HG03469 (cell line): ENCODE measurements at regions not wholly inside any gene's neighbourhood (a gene's known extent, or its start where the extent isn't known, plus 50 kb on each side); places are given as distances from the start of the nearest gene placed in this dataset.
"Not testable (repeated sequence)": the region's sequence is repeated elsewhere in the genome, so short reads cannot be mapped to it uniquely, and the experiment has no call there.

ENCODE experiments used
- ATAC-seq: cut with Tn5 transposase; IDR thresholded peaks from one replicate; pipeline ENCODE4 v1.9.1; 2021; ENCODE audit warnings: mild to moderate bottlenecking, moderate library complexity, moderate number of reproducible peaks; ENCODE audit not compliant: unreplicated experiment

DNA sequence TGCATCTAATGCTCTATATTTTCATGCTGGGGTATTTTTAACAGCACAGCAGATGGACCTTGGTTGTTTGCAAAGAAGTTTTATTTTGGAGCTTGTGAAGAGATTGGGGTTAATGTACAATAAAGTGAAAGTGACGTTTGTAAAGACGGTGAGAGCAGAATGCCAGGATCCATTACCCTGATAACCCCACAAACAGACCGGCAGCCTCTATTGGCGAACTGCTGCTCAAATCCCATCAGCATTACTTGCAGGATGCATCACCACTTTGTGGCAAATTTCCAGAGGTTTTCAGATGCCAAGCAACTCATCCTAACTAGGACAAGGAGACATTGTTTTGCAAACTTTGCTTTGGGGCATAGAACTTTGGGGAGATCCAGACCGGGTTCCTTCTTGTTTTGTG is 383.3 kb upstream of the ZNF462 start:
- no peak for ATAC-seq

DNA sequence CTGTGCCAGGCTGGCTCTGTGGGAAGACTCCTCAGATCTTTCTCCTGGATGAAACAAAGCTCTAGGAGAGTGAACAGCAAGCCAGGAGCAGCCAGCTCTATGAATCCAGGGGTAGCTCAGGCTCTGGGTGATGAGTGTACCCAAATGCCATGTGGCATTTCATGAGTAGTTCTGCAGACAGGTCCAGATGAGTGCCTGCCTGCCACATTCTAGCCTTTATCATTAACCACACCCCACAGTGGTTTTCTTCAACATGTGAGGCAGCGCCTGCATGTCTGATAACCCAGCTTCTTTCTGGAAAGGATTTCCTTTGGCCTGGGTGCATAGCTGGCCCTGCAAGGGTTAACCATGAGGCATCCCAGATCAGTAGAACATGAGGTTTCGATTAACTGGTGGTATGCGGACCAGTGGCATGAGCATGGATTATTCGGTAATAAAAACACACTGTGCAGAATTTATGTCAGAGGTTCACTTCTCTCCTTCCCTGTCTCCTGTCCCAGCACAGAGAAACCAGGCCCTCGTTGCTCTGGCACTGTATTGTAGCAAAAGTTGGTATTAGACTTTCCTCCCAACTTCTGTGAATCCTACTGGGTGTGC is 381.9 kb upstream of the ZNF462 start:
- ATAC-seq: no peak

DNA sequence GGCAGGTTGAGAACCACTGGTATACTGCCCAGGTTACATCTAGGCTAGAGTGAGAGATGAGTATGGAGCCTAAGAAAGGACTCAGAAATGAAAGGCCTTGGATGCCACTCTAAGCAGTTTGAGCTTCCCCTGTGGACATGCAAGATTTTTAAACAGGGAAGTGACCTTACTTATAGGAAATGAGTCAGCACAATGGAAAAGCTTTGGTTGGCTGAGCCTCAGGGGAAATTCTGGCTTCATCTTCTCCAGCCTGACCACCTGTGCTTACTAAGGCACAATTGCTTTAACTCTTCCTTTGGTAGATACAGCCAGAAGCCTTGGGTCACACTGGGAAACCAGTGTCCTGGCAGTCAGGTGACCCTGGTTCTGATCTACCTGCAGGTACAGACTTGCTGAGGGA is 380.2 kb upstream of the ZNF462 start:
- no peak for ATAC-seq

DNA sequence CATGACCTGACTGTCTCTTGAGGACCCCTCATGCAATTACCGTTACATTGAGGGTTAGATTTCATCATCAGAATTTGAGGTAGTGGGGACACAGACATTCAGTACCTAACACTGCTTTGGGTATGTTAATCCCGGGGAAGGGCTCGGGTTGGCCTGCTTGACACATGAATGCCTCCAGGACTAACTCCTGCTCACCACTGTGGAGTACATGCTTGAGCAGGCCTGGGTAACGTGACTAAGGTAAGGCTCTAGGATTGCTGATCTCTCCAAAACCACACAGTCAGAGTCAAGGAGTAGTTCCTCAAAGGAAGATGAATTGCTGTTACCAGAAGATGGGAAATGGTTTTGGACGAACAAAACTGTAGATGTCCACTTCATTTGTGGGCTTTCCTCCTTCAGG is 376.3 kb upstream of the ZNF462 start:
- no peak for ATAC-seq

DNA sequence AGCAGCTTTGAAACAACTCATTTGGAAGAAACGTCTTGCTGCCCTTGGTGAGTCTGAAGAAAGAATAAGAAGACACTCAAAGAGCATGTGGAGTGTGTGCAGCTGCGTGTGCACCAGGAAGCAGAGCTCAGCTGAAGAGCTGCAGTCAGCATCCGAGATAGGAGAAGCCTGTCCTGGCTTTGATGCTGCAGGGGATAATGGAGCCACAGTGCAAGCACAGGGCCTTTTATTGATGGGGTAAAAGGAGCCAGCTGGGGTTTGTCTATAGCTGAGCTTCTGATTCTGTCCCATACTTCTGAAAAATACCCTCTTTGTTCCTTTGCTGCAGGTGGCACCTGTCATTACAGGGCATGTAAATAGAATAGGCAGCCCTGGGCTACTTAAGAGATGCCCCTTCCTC is 375.7 kb upstream of the ZNF462 start:
- ATAC-seq: no peak

DNA sequence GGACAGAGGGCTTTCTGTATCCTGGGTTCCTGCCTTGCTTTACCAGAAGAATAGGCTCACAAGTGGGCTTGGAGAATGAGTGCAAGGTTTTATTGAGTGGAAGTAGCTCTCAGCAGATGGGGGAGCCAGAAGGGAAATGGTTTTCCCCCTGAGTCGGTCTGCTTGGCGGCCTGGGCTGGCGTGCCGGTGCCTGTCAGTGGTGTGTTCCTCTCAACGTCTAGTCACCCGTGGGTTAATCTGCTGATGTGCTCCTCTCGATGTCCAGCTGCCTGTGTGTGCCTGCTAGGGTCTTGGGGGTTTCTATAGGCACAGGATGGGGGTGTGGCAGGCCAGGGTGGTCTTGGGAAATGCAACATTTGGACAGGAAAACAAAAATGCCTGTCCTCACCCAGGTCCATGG is 370.8 kb upstream of the ZNF462 start:
- not testable (repeated sequence) for ATAC-seq

DNA sequence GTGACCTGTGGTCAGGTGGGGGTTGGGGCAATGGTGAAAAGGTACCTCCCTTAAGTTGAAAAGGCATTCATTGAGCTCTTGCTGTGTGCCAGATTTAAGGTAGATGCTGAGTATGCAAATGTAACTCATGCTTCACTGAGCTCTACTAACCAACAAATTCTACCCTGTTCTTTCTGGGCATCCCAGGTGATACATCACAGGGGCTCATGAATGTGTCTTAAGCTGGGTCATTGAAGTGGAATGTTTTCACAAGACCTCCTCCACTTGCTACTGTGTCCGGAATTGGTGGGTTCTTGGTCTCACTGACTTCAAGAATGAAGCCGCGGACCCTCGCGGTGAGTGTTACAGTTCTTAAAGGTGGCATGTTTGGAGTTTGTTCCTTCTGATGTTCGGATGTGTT is 362.8 kb upstream of the ZNF462 start:
- no peak for ATAC-seq

DNA sequence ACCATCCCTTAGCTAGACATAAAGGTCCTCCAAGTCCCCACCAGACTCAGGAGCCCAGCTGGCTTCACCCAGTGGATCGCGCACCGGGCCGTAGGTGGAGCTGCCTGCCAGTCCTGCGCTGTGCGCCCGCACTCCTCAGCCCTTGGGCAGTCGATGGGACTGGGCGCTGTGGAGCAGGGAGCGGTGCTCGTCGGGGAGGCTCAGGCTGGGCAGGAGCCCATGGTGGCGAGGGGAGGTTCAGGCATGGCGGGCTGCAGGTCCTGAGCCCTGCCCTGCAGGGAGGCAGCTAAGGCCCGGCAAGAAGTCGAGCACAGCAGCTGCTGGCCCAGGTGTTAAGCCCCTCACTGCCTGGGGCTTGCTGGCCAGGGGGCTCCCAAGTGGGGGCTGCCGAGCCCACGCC is 361.8 kb upstream of the ZNF462 start:
- not testable (repeated sequence) for ATAC-seq

DNA sequence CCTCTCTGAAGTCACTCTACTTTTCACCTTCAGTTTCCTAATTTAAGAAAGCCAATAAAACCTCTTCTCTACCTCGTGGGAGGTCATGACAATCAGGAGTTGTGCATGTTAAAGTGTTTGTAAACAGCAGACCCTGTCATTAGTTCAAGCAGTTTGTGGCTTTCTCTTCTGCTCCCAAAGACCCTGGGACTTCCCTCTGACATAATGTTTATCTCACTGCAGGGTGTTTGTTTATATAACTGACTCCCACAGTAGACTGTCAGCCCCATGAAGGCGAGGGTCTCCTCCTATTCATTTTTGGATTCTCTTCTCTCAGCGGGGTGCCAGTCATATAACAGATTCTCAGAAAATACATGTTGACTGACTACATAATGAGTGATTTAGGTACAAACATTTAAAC is 360.0 kb upstream of the ZNF462 start:
- ATAC-seq: no peak

DNA sequence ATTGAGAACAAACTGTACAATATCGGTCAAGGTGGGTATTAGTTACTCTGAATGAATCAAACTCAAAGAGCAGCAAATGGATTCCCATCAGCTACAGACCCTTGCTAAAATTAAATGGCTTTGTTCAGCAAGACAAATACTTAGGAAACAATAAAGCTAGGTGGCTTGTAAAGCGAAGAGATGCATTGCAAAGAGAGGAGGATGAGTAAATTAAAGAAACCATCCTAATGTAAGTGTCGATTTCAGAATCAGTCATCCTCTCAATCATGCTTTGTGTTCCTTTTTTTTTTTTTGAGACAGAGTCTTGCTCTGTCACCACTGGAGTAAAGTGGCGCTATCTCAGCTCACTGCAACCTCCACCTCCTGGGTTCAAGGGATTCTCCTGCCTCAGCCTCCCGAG is 359.2 kb upstream of the ZNF462 start:
- no peak for ATAC-seq

DNA sequence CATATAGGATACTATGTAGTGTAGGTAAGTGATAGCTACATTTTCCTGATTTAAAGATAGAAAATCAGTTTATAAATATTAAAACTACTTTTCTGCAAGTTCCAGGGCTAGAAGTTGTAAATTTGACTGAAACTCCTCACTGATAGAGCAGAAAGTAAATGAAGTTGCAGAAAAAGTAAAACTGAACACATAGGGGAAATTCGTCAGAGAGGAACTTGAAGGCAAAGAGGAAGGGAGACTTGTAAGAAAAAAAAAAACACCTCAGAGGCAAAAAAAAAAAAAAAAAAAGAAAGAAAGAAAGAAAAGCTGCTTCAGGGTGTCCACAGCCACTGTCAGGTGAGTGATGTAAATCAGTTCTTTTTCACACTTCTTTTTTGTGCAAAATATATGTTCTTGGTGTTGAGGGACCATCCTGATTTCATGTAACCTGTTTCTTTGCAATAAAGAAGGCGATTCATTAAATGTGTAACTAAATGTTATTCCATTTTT is 336.2 kb upstream of the ZNF462 start:
- ATAC-seq: no peak

DNA sequence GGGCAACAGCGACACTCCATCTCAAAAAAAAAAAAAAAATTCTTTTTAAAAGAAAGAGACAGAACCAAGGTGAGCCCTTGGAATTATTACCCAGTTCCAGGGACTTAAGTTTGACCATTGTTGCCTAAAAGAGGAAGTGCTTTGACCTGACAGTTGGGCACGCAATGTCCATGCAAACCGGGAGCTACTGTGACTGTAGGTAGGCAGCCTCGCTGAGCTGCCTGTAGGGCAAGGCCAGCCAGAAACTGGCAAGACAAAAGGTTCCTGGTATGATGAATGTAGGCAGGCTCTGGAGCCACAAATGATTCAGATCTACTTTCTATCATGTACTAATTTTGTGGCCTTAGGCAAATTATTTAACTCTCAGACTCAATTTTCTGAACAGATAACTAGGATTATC is 334.8 kb upstream of the ZNF462 start:
- no peak for ATAC-seq

DNA sequence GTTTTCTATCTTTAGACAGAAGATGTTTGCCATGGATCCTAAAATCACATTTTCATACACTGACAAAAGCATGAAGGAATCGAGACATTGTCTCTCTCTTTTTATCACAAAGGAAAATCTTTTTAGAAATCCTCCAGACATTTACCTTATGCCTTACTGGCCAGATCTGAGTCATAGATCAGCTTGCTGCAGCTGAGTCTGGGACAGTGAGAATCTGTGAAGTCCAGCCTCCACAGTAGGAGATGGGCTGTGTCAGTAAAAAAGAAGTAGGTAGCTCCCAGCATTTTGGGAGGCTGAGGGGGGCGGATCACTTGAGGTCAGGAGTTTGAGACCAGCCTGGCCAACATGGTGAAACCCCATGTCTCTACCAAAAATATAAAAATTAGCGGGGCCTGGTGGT is 333.4 kb upstream of the ZNF462 start:
- no peak for ATAC-seq

DNA sequence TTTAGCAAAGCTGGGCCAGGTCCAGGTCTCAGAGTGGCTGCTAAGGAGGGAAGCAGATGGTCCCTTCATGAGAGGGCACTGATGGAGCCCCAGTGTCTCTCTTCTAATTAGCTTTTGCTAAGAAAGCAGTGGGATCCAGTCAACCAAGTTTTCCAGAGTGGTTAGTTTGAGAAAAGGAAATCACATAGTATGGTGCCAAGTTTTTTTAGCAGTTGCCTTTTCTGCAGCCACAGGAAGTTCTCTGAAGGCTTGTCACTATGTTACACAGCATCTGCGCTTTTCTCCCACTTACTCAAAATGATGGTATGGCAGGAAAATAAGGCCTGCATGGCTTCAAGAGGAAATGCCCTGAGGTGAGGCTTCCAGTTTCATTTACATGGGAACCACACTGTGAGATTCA is 331.5 kb upstream of the ZNF462 start:
- ATAC-seq: no peak

DNA sequence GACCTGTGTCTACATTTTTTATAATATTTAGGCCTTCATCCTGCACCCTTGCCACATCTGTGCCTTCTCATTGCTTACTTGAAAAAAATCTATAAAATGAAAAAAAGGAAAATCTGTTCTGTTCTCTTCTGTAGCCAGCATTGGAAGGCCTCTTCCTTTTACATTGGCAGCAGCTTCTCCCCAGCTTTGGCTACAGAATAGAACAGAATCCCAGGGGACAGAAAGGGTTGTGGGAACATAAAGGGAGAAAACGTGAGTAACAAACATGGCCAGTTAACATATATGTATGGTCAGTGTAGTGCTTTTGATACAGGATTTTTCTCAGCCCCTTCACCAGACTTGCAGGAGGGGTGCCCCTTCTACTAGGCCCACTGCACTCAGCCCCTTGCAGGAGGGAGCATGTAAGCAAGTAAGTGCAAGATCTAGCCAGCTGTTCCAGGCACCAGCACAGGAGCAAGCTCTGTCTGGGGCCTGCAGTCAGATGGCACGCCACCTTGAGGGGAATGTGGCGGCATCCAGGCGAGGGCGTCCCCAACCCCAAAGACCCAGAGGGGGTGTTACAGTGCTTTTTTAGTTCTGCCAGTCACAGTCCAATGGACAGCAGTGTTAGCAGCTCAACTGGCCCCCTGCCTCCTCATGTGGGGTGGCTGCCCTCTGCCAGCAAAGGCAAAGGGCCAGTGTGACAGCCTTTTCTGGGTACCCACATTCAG is 330.5 kb upstream of the ZNF462 start:
- ATAC-seq: no peak

DNA sequence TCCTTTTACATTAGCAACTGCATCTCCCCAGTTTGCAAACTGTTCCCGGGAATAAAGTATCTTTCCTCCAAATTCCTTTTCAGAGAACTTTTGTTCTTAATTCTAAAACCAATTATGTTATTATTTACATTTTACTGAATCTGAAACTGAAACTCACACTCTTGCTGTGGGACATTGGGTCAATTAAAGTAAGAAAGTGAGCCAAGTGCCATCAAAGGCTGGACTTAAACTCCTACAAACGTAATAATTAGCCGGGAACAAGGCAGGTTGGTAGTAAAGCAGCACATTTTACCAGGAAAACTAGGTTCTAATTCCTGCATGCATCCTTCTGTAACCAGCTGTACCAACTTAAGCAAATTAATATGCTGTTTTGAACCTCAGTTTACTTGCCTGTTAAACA is 328.2 kb upstream of the ZNF462 start:
- ATAC-seq: no peak

DNA sequence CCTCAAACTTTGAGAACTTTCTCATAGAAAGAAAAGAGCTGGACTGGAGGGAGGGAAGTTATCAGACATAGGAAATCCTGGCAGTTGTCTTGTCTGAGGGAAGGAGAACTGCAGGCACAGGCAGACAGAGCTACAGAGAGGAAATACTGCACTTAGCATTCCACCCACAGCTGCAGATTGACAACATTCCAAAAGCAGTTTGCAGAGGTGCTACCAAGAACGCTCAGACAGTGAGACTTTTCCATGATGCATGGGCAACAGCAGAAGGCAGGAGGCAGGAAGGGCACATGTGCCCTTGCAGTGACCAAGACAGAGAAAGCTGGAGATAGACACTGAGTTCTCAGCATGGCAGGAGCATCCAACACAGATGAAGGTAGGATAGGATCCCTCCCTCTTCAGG is 327.5 kb upstream of the ZNF462 start:
- no peak for ATAC-seq

DNA sequence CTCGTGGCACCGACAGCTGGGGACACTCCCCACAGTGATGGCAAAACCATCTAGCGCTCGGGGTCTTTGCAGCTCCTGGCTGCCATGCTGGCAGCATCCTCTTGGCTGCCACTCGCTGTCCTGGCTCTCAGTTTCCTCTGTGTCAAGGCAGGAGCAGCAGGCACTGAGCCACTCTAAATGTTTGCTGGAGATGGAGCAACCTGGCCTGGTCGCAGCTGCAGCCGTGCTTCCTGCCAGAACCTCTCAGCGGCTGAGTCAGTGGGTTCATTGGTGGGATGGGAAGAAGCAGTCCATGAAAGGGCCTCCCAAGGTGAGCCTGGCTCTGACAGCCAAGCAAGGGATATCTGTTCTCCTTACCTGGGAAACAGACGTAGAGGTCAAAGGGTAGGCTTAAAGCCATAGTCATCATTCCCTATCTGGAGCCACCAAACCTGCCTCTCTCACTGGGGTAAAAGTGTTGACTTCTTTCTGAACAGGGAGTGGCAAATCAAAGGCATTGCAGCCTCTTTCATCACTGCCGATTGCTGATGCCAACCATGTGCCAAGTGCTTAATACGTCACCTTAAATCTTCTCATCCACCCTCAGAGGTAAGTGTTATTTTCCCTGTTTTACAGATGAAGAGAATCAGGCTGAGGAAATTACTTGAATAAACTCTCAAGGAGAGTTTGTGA is 304.8 kb upstream of the ZNF462 start:
- no peak for ATAC-seq

DNA sequence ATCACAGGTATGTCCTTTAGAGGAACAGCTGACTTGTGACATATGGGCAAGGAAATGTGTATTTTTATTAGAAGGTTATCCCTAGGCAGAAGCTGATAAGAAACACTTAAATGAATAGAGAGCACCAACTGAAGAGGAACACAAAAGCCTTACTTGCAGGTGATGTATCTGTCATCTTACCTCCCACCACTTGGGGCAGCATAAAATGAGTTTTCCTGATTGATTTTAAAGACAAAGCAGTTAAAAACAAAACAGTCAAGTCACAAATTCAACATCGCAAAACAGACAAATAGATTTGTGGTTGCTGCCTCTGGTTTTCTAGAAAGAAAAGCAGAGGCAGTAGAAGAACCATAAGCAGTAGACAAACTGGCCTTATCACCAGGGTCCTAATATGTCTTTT is 302.4 kb upstream of the ZNF462 start:
- ATAC-seq: no peak

DNA sequence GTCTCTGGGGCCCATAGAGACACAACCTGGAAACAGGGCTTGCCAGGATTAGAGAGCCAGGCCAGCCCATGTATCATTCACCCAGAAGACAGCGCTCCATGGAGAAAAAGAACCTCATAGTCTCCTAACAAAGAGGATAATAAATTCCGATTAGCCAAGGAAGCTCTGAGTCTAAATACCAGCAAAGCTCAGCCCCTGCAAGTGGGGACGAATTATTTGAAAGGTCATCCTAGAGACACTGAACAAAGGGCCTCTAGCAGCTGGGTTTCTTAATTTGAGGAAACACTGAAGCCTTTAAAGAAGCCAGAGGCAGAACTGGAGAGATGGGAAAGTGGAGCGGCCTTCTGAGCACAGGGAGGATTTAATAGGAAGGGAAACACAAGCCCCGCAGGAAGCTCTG is 287.1 kb upstream of the ZNF462 start:
- ATAC-seq: no peak

DNA sequence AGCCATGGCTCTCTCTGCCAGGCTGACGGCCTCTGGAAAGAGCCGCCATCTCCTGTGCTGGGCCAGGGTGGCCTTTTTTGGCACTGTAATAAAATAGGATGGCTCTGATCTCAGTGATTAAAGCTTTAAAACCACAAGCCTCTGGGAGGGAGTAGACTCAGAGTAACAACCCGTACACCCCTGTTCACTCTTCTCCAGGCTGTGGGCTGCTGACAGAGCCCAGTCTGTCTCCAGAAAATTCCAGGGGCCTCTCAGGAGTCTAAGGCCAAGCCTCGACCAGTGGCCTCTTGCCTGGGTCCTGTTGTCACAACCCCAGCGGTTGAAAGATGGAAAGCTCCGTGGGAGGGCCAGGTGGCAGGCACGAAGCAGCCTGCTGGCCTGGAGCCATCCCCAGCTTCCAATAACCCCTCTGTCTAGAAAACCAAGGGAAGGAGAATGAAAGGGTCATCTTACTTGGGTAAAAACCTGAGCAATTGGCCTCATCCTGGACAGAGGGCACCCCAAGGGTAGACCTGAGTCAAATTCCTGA is 286.7 kb upstream of the ZNF462 start:
- no peak for ATAC-seq

DNA sequence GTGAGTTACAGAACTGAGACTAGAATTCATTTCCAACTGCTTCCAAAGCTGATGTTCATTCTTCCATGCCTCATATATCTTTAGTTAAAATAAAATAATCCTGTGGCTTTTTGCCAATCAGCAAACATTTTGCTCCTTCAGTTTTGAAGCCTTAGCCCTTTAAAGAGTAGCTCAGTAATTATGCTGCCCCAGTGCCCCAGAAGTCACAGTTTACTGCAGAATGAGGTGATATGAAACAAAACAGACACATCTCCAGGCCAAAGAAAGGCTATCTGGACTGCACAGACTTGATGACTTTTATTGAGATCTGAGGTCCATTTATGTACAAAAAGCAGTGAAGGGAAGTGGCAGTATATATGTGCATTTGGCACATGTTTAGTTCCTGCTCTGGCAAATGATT is 285.8 kb upstream of the ZNF462 start:
- ATAC-seq: no peak
